Left lobe of liver (tissue), 2 donors: ENCODE measurements at regions not wholly inside any gene's neighbourhood (a gene's known extent, or its start where the extent isn't known, plus 50 kb on each side); places are given as distances from the start of the nearest gene placed in this dataset.
A peak's percentile ranks its signal among the peaks of the same experiment; 100 is the strongest.
"Not testable (repeated sequence)": the region's sequence is repeated elsewhere in the genome, so short reads cannot be mapped to it uniquely, and the experiment has no call there.

Source experiments
- ATAC-seq: fragments of 200-7000 bp; cut with Tn5 transposase; one replicate; pipeline ENCODE4 v1.9.1; 2020; ENCODE audit warnings: mild to moderate bottlenecking, moderate library complexity
- DNase-seq: peaks from one replicate; pipeline ENCODE4 v3.0.0-alpha.2; 2020; ENCODE audit warnings: low spot score
- donor health status: DM: no; HTN: no; CAD: no; lungs with moderate emphysema.
- donor health status: DM: no; HTN: yes; CAD: no.

GRCh38 chr4:86472377-86473019 lies 112.6 kb upstream of the MAPK10 start:
- ATAC-seq: no peak
- DNase-seq: no peak

GRCh38 chr4:86478151-86478550 lies 116.0 kb upstream of the PTPN13 start:
- DNase-seq: not testable (repeated sequence)

GRCh38 chr4:86481440-86481839 lies 112.7 kb upstream of the PTPN13 start:
- DNase-seq: no peak
- no peak for ATAC-seq

More at GRCh38 chr4:86478151-86478550, 116.0 kb upstream of the PTPN13 start:
- ATAC-seq: not testable (repeated sequence)

GRCh38 chr4:86482306-86483172 lies 111.6 kb upstream of the PTPN13 start:
- DNase-seq (no peak), ATAC-seq (no peak)

- ATAC-seq (no peak), DNase-seq (no peak)
Measured at GRCh38 chr4:86483173-86483490, 111.0 kb upstream of the PTPN13 start.

- ATAC-seq: no peak
- DNase-seq: no peak
Measured at GRCh38 chr4:86483773-86484172, 110.3 kb upstream of the PTPN13 start.

- no peak for DNase-seq
- ATAC-seq: no peak
Measured at GRCh38 chr4:86484241-86484640, 109.9 kb upstream of the PTPN13 start.

GRCh38 chr4:86487738-86488348 lies 106.3 kb upstream of the PTPN13 start:
- ATAC-seq (no peak), DNase-seq (no peak)

- DNase-seq (no peak), ATAC-seq (no peak)
Measured at GRCh38 chr4:86493460-86493859, 100.7 kb upstream of the PTPN13 start.

GRCh38 chr4:86496094-86497080 lies 97.7 kb upstream of the PTPN13 start:
- ATAC-seq (peak; percentile 79), DNase-seq (no peak)

GRCh38 chr4:86497131-86497530 lies 97.0 kb upstream of the PTPN13 start:
- DNase-seq (no peak), ATAC-seq (no peak)

GRCh38 chr4:86497980-86498862 lies 95.9 kb upstream of the PTPN13 start:
- ATAC-seq: peak; percentile 90
- DNase-seq: no peak

GRCh38 chr4:86498863-86499166 lies 95.3 kb upstream of the PTPN13 start:
- no peak for ATAC-seq
- DNase-seq: no peak

GRCh38 chr4:86500527-86500926 lies 93.6 kb upstream of the PTPN13 start:
- ATAC-seq (no peak), DNase-seq (no peak)

GRCh38 chr4:86502081-86502480 lies 92.0 kb upstream of the PTPN13 start:
- DNase-seq (no peak), ATAC-seq (no peak)

GRCh38 chr4:86506591-86506990 lies 87.5 kb upstream of the PTPN13 start:
- DNase-seq: no peak
- ATAC-seq: no peak

- no peak for ATAC-seq
- no peak for DNase-seq
Measured at GRCh38 chr4:86508436-86508835, 85.7 kb upstream of the PTPN13 start.

GRCh38 chr4:86511590-86511989 lies 82.5 kb upstream of the PTPN13 start:
- DNase-seq (no peak), ATAC-seq (no peak)

GRCh38 chr4:86512631-86513030 lies 81.5 kb upstream of the PTPN13 start:
- DNase-seq: no peak
- ATAC-seq: no peak

GRCh38 chr4:86515963-86516362 lies 78.2 kb upstream of the PTPN13 start:
- DNase-seq: not testable (repeated sequence)
- ATAC-seq: peak; percentile 79
